ENCODE measurements at regions not wholly inside any gene's neighbourhood (a gene's known extent, or its start where the extent isn't known, plus 50 kb on each side); places are given as distances from the start of the nearest gene placed in this dataset.
"Not testable (repeated sequence)": the region's sequence is repeated elsewhere in the genome, so short reads cannot be mapped to it uniquely, and the experiment has no call there.

DNA sequence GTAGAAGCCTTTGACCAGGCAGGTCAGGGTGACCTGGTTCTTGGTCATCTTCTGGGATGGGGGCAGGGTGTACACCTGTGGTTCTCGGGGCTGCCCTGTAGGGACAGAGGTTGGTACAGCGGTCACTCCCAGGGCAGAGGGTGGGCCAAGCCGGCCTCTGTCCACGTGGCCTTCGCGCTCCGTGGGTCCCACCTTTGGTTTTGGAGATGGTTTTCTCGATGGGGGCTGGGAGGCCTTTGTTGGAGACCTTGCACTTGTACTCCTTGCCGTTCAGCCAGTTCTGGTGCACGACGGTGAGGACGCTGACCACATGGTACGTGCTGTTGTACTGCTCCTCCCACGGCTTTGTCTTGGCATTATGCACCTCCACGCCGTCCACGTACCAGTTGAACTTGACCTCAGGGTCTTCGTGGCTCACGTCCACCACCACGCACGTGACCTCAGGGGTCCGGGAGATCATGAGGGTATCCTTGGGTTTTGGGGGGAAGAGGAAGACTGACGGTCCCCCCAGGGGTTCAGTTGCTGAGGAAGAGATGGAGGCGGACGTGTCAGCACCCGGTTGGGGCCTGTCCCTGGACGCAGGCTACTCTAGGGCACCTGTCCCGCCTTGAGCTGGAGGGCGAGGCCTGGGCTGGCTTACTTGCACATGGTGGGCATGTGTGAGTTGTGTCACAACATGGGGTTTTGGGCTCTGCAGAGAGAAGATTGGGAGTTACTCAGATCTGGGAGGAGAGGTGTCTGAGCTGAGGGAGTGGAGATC, 142.3 kb downstream of the TMEM121 start:
- H3K9me2 ChIP-seq (replicated peaks; ENCODE audit: low read length); H3K4me2 ChIP-seq (ENCODE audit: low read length); H4K20me1 ChIP-seq (ENCODE audit: low read length); H3F3A ChIP-seq (ENCODE audit: low read length, unreplicated experiment); H3K9ac ChIP-seq (ENCODE audit: low read length); H3K27ac ChIP-seq (ENCODE audit: low read length); H3K4me1 ChIP-seq (ENCODE audit: insufficient read depth, low read length); H3K4me3 ChIP-seq (ENCODE audit: low read length); intact Hi-C loops (cut with micrococcal nuclease); H3K79me2 ChIP-seq (ENCODE audit: low read length); POLR2A ChIA-PET (ENCODE audit: unreplicated experiment); H3K36me3 ChIP-seq (ENCODE audit: low read depth, low read length); ATAC-seq; BruUV-seq (replicated peaks); H3K9me3 ChIP-seq (ENCODE audit: low read length); DNase-seq; CTCF ChIA-PET; H2AFZ ChIP-seq (ENCODE audit: low read length); H3K27me3 ChIP-seq (ENCODE audit: low read length): not testable (repeated sequence)

DNA sequence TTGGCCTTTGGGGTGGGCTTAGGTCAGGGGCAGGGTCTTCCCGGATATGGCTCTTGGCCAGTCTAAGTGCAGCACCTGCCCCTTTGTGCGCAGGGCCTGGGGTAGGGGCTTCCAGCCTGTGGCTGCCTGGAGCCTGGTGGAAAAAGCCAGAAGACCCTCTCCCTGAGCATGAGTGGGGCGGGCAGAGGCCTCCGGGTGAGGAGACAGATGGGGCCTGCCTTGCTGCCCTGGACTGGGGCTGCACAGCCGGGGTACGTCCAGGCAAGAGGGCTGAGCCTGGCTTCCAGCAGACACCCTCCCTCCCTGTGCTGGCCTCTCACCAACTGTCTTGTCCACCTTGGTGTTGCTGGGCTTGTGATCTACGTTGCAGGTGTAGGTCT, 142.8 kb downstream of the TMEM121 start:
- H3K27me3 ChIP-seq (ENCODE audit: low read length); POLR2A ChIA-PET (ENCODE audit: unreplicated experiment); intact Hi-C loops (cut with micrococcal nuclease); H3K4me3 ChIP-seq (ENCODE audit: low read length); H3K36me3 ChIP-seq (ENCODE audit: low read depth, low read length); H2AFZ ChIP-seq (ENCODE audit: low read length); ATAC-seq; H3K79me2 ChIP-seq (ENCODE audit: low read length); H4K20me1 ChIP-seq (ENCODE audit: low read length); CTCF ChIA-PET; H3K9ac ChIP-seq (ENCODE audit: low read length); H3K27ac ChIP-seq (ENCODE audit: low read length); DNase-seq; BruUV-seq (replicated peaks); H3F3A ChIP-seq (ENCODE audit: low read length, unreplicated experiment); H3K4me2 ChIP-seq (ENCODE audit: low read length); H3K9me3 ChIP-seq (ENCODE audit: low read length); H3K9me2 ChIP-seq (replicated peaks; ENCODE audit: low read length); H3K4me1 ChIP-seq (ENCODE audit: insufficient read depth, low read length): not testable (repeated sequence)

DNA sequence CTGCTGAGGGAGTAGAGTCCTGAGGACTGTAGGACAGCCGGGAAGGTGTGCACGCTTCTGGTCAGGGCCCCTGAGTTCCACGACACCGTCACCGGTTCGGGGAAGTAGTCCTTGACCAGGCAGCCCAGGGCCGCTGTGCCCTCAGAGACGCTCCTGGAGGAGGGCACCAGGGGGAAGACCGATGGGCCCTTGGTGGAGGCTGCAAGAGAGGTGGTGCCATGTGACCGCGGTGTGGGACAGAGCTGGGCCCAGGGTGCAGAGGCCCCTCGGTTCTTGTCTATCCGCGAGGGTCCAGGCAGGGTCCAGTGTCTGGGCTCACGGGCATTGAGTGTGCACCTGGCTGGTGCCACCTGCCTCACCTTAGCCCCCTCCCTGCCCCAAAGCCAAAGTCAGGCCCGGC, 143.3 kb downstream of the TMEM121 start:
- CTCF ChIA-PET; H4K20me1 ChIP-seq (ENCODE audit: low read length); ATAC-seq; H3K27ac ChIP-seq (ENCODE audit: low read length); POLR2A ChIA-PET (ENCODE audit: unreplicated experiment); DNase-seq; H3K9me3 ChIP-seq (ENCODE audit: low read length); H3K9me2 ChIP-seq (replicated peaks; ENCODE audit: low read length); H3K27me3 ChIP-seq (ENCODE audit: low read length); H3K79me2 ChIP-seq (ENCODE audit: low read length); H3K4me1 ChIP-seq (ENCODE audit: insufficient read depth, low read length); H3K36me3 ChIP-seq (ENCODE audit: low read depth, low read length); H3K4me3 ChIP-seq (ENCODE audit: low read length); H3K4me2 ChIP-seq (ENCODE audit: low read length); BruUV-seq (replicated peaks); H3F3A ChIP-seq (ENCODE audit: low read length, unreplicated experiment); H2AFZ ChIP-seq (ENCODE audit: low read length); H3K9ac ChIP-seq (ENCODE audit: low read length): not testable (repeated sequence)
- intact Hi-C loops (cut with micrococcal nuclease) = loop anchor here (10.0 kb wide), 1 partner anchor 275 kb away; no protein-coding TSS in a partner anchor

DNA sequence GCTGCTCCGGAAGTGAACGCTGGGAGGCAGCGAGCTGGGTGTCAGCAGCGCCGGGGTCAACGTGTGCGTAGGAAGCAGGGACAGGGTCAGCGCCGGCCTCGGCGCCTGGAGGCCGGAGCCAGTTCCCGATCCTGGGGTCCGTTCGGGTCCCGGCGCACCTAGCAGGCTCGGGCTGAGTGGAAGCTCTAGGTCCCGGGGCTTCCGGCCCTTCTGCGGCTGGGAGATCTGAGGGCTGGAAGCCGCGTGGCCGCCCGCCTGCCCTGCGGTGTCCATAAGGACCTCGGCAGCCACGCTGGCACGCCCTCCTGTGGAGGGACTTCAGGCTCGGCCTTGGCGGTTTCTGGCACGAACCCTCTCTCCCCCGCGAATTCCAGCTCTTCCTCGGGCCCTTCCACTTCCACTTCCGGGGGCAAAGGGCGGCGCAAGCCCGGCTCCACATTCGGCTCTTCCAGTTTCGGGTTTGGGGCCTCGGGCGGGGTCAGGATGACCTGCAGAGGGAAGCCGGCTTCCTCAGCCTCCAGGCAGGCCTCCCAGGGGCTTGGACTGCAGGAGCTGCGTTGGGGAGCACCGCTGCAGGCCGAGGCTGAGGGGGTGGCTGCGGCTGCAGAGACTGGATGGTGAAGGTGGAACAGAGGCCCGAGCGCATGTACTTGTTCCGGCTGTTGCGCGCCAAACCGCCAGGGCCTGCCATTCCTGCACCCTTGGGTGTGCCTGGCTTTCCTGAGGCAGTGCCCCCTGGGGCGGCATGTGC, 146.2 kb downstream of the TMEM121 start:
- BruUV-seq (replicated peaks); ATAC-seq; DNase-seq; H3K4me2 ChIP-seq (ENCODE audit: low read length); H3K4me1 ChIP-seq (ENCODE audit: insufficient read depth, low read length); H3K27me3 ChIP-seq (ENCODE audit: low read length); H3K9me2 ChIP-seq (replicated peaks; ENCODE audit: low read length); H3K9ac ChIP-seq (ENCODE audit: low read length); H2AFZ ChIP-seq (ENCODE audit: low read length); H3K4me3 ChIP-seq (ENCODE audit: low read length); H3K36me3 ChIP-seq (ENCODE audit: low read depth, low read length); CTCF ChIA-PET; POLR2A ChIA-PET (ENCODE audit: unreplicated experiment); H3K9me3 ChIP-seq (ENCODE audit: low read length); H3K79me2 ChIP-seq (ENCODE audit: low read length); H4K20me1 ChIP-seq (ENCODE audit: low read length); H3K27ac ChIP-seq (ENCODE audit: low read length); H3F3A ChIP-seq (ENCODE audit: low read length, unreplicated experiment): not testable (repeated sequence)
- intact Hi-C loops (cut with micrococcal nuclease) = loop anchor here (10.0 kb wide), 1 partner anchor 272 kb away; no protein-coding TSS in a partner anchor

DNA sequence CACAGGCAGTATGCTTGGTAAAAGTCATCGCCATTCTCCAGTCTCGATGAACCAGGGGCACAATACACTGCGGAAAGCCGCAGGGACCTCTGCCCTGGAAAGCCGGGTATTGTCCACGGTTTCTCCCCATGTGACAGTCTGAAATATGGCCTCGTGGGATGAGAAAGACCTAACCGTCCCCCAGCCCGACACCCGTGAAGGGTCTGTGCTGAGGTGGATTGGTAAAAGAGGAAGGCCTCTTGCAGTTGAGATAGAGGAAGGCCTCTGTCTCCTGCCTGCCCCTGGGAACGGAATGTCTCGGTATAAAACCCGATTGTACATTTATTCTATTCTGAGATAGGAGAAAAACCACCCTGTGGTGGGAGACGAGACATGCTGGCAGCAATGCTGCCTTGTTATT, 149.1 kb downstream of the TMEM121 start:
- H3K27me3 ChIP-seq (ENCODE audit: low read length); CTCF ChIA-PET; DNase-seq; H2AFZ ChIP-seq (ENCODE audit: low read length); H3K36me3 ChIP-seq (ENCODE audit: low read depth, low read length); H3K79me2 ChIP-seq (ENCODE audit: low read length); BruUV-seq (replicated peaks); H4K20me1 ChIP-seq (ENCODE audit: low read length); H3F3A ChIP-seq (ENCODE audit: low read length, unreplicated experiment); H3K4me1 ChIP-seq (ENCODE audit: insufficient read depth, low read length); H3K4me3 ChIP-seq (ENCODE audit: low read length); ATAC-seq; H3K9me3 ChIP-seq (ENCODE audit: low read length); H3K9ac ChIP-seq (ENCODE audit: low read length); H3K9me2 ChIP-seq (replicated peaks; ENCODE audit: low read length); H3K27ac ChIP-seq (ENCODE audit: low read length); H3K4me2 ChIP-seq (ENCODE audit: low read length); POLR2A ChIA-PET (ENCODE audit: unreplicated experiment): not testable (repeated sequence)
- intact Hi-C loops (cut with micrococcal nuclease) = loop anchor here (10.0 kb wide), 1 partner anchor 269 kb away; no protein-coding TSS in a partner anchor

DNA sequence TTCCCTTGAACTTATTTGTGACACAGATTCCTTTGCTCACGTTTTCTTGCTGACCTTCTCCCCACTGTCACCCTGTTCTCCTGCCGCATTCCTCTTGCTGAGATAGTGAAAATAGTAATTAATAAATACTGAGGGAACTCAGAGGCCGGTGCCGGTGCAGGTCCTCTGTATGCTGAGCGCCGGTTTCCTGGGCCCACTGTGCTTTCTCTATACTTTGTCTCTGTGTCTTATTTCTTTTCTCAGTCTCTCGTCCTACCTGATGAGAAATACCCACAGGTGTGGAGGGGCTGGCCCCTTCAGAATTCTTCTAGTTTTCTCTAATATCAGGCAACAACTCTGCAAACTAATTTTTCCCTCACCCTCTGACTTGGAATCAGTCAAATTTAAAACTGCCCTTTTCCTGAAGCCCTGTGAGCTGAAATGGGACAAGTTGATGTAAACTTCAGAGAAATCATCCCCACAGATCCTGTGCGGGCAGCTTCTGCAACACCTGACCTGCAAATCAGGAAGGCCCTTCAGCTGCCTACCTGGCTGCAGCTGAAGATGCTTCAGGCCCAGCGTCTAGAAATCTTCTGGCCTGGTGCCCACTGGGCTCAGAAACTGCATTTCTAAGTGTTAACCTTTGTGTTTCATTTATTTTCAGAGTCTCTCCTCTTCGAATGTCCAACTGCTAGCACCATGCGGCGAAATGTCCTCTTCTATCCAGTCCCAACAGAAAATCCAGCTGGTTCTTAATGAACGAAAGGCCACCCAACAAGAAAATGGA, 149.7 kb downstream of the TMEM121 start:
- H3K36me3 ChIP-seq (ENCODE audit: low read depth, low read length); H3K9ac ChIP-seq (ENCODE audit: low read length); H3K9me3 ChIP-seq (ENCODE audit: low read length); H3K4me1 ChIP-seq (ENCODE audit: insufficient read depth, low read length); CTCF ChIA-PET; BruUV-seq (replicated peaks); H3K27me3 ChIP-seq (ENCODE audit: low read length); H3K4me3 ChIP-seq (ENCODE audit: low read length); H3K79me2 ChIP-seq (ENCODE audit: low read length); DNase-seq; H2AFZ ChIP-seq (ENCODE audit: low read length); H3K27ac ChIP-seq (ENCODE audit: low read length); H3K9me2 ChIP-seq (replicated peaks; ENCODE audit: low read length); H4K20me1 ChIP-seq (ENCODE audit: low read length); H3K4me2 ChIP-seq (ENCODE audit: low read length); H3F3A ChIP-seq (ENCODE audit: low read length, unreplicated experiment); ATAC-seq: not testable (repeated sequence)
- intact Hi-C loops (cut with micrococcal nuclease) = loop anchor here (10.0 kb wide), 1 partner anchor 269 kb away; no protein-coding TSS in a partner anchor
- POLR2A ChIA-PET (ENCODE audit: unreplicated experiment) = interaction anchor here (0.6 kb wide), 1 partner anchor 1124 kb away, joined by 3 read pairs; no protein-coding TSS in a partner anchor
